Skin epidermis (tissue), 12 donors: ENCODE measurements at regions not wholly inside any gene's neighbourhood (a gene's known extent, or its start where the extent isn't known, plus 50 kb on each side); places are given as distances from the start of the nearest gene placed in this dataset.
"Not testable (repeated sequence)": the region's sequence is repeated elsewhere in the genome, so short reads cannot be mapped to it uniquely, and the experiment has no call there.

Experiments used
- H3K27ac ChIP-seq, 21 experiments: fragments of 200-600 bp; sonication (generic) in 11 of 21; one replicate each; pipeline ENCODE4 v1.5.0; 2020; ENCODE audit warnings: mild to moderate bottlenecking in 3 of 21, inconsistent platforms in 2 of 21, moderate library complexity in 2 of 21
- H3K4me3 ChIP-seq, 7 experiments: fragments of 200-600 bp; sonication (generic) in 2 of 7; one replicate each; pipeline ENCODE4 v1.5.0; 2020; ENCODE audit warnings: inconsistent platforms in 2 of 7, mild to moderate bottlenecking in 2 of 7, moderate library complexity in 1 of 7

GRCh38 chr2:59174536-59175243, 933.6 kb upstream of the FANCL start:
- no peak overlapping the region for H3K4me3 ChIP-seq
- H3K27ac ChIP-seq: no peak overlapping the region

GRCh38 chr2:59173325-59173724, 932.2 kb upstream of the FANCL start:
- no peak overlapping the region for H3K4me3 ChIP-seq
- no peak overlapping the region for H3K27ac ChIP-seq

DNA sequence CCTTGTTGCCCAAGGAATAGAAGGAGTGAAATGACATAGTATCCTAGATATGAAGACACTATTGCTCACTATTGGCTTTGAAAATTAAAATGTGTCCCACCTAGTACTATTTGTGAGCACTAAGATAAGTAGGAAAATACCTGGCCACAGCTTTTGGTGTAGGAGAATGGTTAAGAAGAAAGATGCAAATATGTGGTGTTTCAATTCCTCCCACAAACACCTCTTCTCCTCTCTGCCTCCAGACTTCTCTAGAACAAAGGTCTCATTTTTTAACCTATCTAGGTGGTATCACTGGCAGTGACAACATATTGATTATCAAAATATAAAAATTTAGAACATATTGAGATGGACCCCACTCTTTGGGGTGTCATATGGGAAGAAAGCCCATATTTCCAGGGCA, 929.9 kb upstream of the FANCL start:
- Histone ChIP-seq H3K4me3 (no peak overlapping the region), H3K27ac (no peak overlapping the region)

DNA sequence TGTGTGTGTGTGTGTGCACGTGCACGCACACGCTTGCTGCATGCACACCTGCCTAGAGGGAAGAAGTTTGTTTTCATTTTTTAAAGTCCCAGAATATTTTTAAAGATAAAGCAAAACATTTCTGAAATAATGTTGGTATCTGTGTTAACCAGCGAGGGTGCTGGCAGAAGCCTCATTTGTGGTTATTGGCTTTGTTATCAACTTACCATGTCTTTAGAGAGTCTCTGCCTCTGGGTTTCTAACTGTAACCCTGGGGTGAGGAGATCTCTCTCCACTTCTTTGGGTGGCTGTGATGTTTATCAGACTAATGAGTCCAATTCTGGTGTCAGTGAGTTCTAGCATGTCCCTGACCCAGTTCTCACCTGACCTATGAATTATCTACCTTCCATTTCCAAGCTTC, 927.6 kb upstream of the FANCL start:
- no peak overlapping the region for H3K27ac ChIP-seq
- H3K4me3 ChIP-seq: no peak overlapping the region

- Histone ChIP-seq H3K4me3 (no peak overlapping the region), H3K27ac (no peak overlapping the region)
Observed at GRCh38 chr2:59167514-59167913, 926.4 kb upstream of the FANCL start.

- H3K4me3 ChIP-seq, H3K27ac ChIP-seq: not testable (repeated sequence)
Observed at GRCh38 chr2:59157908-59158307, 916.8 kb upstream of the FANCL start.

GRCh38 chr2:59151805-59152204, 910.7 kb upstream of the FANCL start:
- no peak overlapping the region for H3K27ac ChIP-seq
- H3K4me3 ChIP-seq: no peak overlapping the region

DNA sequence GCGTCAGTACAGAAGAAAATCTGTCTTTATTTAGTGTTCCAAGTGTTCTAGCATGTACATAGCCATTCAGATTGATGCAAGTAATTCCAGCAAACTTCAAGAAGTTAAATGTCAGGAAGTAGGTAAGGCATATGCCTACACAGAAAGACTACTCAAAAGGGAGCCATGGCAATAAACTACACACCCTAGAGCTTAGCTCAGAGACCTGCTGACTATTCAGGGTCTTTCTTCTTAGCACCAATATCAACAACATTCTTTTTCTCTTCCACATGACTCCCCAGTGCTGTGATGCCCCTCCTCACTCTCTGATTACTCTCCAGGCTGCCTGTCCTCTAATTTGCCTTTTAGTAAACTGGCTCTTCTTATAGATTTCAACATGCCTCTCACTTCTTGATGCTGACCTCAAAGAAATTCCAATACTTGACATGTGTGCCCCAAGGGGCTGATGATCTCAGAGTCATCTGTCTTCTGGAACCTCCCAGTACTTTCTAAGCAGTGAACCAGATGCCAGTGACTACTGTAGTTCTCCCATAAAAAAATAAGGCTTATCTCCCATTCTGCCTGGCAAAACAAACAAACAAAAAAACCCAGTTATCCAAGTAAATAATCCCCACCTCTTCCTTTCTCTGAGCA, 909.2 kb upstream of the FANCL start:
- no peak overlapping the region for H3K4me3 ChIP-seq

GRCh38 chr2:59149271-59149670, 908.1 kb upstream of the FANCL start:
- H3K27ac ChIP-seq: no peak overlapping the region
- H3K4me3 ChIP-seq: no peak overlapping the region

More for the DNA sequence above, 909.2 kb upstream of the FANCL start:
- no peak overlapping the region for H3K27ac ChIP-seq

DNA sequence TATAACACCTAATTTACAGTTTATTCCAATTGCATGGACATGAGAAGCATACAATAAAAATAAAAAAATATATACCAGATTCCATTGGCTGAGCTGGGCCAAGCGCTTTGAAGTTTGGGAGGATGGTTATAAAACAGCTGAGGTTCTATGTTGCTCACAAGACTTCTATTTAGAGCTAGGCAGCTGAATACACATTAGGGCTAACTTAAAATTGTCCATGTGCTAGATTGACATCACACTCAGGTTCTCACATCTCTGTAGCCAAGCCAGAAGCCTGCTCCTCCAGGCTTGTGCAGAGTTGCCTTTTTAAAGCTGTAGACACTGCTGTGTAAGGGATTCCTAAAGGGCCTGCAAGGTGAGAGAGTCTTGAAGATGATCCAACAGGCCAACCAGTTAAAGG, 871.1 kb upstream of the FANCL start:
- no peak overlapping the region for H3K27ac ChIP-seq
- H3K4me3 ChIP-seq: no peak overlapping the region

GRCh38 chr2:59096973-59097372, 855.8 kb upstream of the FANCL start:
- H3K4me3 ChIP-seq: no peak overlapping the region
- no peak overlapping the region for H3K27ac ChIP-seq

GRCh38 chr2:59093571-59093970, 852.4 kb upstream of the FANCL start:
- H3K27ac ChIP-seq: no peak overlapping the region
- no peak overlapping the region for H3K4me3 ChIP-seq

- Histone ChIP-seq H3K4me3 (no peak overlapping the region), H3K27ac (no peak overlapping the region)
Observed at GRCh38 chr2:59084326-59084725, 843.2 kb upstream of the FANCL start.

DNA sequence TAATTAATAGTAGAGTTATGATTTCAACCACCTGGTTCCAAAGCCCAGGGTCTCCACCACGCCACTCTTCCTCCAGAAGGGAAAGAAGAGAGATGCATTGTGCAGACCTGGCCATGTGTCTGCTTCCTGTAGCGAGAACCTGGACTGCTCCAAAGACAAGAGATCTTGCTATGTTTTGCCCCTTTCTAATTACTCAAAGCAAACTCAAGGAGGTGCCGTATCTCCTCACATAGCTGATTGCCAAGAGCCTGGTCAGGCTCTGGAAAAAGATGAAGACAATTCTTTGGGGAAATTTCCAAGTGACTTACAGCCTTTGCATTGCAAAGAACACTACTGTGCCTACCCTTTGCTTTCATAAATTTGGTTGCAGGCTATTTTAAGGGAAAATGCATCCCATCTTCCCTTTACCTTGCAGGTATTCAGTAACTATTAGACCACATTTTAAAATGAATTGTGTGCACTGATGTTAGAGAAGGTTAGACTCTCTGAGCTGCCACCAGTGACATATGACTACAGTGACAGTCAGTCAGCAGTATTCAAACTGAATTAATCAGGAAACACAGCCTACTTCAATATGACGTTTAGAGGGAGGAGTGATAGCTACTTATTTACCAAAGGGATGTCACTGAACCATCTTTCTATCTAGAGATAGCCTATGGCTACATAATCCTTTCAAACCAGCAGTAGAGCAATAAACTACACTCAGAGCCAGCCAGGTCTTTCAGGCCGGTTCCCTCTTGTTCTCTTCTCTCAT, 842.1 kb upstream of the FANCL start:
- Histone ChIP-seq H3K4me3 (no peak overlapping the region), H3K27ac (no peak overlapping the region)

DNA sequence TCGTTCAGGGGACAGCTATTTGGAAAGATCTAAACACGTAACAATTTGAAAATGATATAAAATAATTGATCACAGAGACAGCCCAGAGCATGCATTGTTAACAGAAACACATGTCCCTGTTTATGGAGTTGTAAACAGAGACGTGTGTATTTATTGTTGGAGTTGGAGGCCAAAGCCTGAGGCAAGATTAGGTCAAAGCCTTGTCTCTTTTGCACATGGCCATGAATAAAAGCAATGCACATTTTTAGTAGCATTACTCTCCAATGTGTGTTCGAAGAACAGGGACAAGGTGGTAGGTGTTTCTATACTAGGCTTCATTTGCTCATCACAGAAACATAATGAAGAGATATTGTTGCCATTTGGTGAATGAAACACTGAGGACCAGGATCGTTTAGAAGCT, 841.5 kb upstream of the FANCL start:
- H3K4me3 ChIP-seq: no peak overlapping the region
- H3K27ac ChIP-seq: no peak overlapping the region

DNA sequence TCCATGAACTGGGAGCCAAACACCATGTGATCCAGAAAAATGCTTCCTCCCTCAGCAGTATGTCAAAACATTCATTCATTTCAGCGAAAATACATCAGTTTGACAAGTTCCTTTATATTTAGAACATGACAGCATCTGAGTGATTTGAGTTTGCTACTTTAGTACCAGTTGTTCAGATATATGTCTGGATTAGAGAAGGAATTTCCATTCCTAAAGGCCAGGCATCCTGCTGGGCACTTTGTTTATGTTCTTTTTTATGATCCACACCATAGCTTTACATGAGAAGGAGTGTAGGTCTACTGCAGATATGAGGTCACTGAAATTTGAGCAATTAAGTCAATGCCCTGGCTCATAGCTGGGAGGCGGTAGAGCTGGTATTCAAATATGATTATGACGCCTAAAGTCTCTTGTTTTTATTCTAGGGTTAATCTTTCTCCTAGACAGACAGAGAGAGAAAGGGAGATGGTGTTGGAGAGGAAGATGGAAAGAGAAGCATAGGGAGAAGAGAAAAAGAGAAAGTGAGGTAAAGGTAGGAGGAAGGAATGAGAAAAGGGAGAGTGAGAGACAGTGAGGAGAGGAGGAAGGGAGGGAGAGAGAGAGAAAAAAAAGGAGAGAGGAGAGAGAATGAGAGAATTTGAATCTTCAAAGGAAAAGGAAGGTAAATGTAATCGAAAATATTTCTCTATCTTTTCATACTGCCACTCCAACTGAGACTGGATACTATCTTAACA, 839.5 kb upstream of the FANCL start:
- Histone ChIP-seq H3K27ac (no peak overlapping the region), H3K4me3 (no peak overlapping the region)

- no peak overlapping the region for H3K4me3 ChIP-seq
- no peak overlapping the region for H3K27ac ChIP-seq
Observed at GRCh38 chr2:59077981-59078531, 836.9 kb upstream of the FANCL start.

DNA sequence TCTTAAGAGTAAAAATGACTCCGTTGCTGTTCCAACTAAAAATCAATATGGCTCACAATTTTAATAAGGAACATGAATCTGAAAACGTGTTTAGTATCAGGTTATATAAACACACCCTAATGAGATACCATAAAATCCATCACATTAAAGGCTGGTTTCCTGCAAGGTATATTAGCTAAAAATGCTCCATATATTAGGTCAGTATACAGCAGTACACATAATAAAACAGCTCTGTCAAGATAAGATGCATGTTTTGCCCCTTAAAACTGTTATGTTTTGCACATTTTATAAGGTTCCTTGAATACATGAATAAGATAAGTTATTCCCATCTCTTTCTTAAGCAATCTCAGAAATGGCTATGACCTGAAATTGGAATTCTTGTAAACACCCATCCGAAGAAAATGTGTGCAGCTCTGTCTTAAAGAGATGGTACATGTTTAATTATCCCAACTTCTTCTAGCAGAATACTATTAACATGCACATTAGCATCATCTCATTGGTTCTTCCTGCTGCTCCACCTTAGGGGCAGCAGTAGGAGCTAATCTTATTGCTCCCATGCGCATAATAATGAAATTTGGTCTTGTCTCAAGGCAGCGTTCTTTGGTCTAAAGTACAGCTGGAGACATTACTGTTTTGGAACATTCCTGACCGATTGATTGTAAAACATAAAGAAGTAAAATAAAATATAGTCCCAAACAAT, 836.1 kb upstream of the FANCL start:
- Histone ChIP-seq H3K27ac (no peak overlapping the region), H3K4me3 (no peak overlapping the region)

GRCh38 chr2:59076079-59076619, 835.0 kb upstream of the FANCL start:
- Histone ChIP-seq H3K27ac (no peak overlapping the region), H3K4me3 (no peak overlapping the region)
